ENCODE measurements at regions not wholly inside any gene's neighbourhood (a gene's known extent, or its start where the extent isn't known, plus 50 kb on each side); places are given as distances from the start of the nearest gene placed in this dataset.

DNA sequence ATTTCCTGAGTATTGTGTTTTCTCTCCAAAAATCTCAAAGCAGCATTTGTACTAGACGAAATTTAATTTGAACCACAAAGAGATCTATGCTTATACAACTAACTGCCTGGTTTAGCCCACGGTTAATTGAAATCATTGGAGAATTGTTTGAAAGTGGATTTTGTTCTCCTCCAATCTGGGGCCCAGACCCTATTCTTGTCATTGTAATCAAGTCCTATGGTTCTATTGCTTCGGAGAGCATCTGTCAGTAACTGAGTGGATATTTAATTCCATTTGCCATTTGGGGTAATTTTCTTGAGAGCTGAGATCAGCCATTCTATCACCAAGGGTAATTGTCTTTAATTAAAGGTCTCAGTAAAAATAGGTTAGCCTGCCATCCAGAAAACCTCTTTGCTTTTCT, 117.0 kb upstream of the KCNG1 start:
- no peak overlapping the region for H3K27ac ChIP-seq (ENCODE audit: insufficient read depth, low read length)
- no peak for DNase-seq (ENCODE audit: low read depth in 2 of 2)
- no peak overlapping the region for H2AFZ ChIP-seq (ENCODE audit: low read length)
- no peaks in the 10 kb centered on the region for H3K4me1 ChIP-seq (ENCODE audit: control insufficient read depth, extremely low read depth, insufficient read depth, low read length)
- H3K4me2 ChIP-seq (ENCODE audit: extremely low read depth, insufficient read depth, low read length): no peak overlapping the region
- H3K4me3 ChIP-seq (replicated peaks in 1 of 4; ENCODE audit: control extremely low read depth in 1 of 4, insufficient read depth in 1 of 4, low read depth in 3 of 4, low read length in 4 of 4): no peak overlapping the region
- TF ChIP-seq EZH2 (IDR thresholded peaks at IDR 0.05; ENCODE audit: low read length, missing control alignments) (no peak), CTCF (conservative IDR thresholded peaks at IDR 0.05 in 1 of 2, IDR thresholded peaks at IDR 0.05 in 1 of 2; ENCODE audit: low read depth in 1 of 2, low read length in 2 of 2) (no peak)
- H3K27me3 ChIP-seq (ENCODE audit: control insufficient read depth, insufficient read depth, low read length): peaks cover 3% of the 10 kb centered on the region
- no peaks in the 10 kb centered on the region for H4K20me1 ChIP-seq (ENCODE audit: control insufficient read depth, extremely low read depth, insufficient read depth, low read length)
- no peak overlapping the region for H3K9ac ChIP-seq (ENCODE audit: insufficient read depth, low read length)
- no peaks in the 10 kb centered on the region for H3K79me2 ChIP-seq (ENCODE audit: control insufficient read depth, insufficient read depth, low read length)
- H3K36me3 ChIP-seq (ENCODE audit: control insufficient read depth, insufficient read depth, low read length): no peaks in the 10 kb centered on the region
- no peaks in the 10 kb centered on the region for H3K9me3 ChIP-seq (ENCODE audit: control insufficient read depth, insufficient read depth, low read depth, low read length)

- H3K27ac ChIP-seq (ENCODE audit: insufficient read depth, low read length): no peak overlapping the region
- no peaks in the 10 kb centered on the region for H3K27me3 ChIP-seq (ENCODE audit: control insufficient read depth, insufficient read depth, low read length)
- H3K9ac ChIP-seq (ENCODE audit: insufficient read depth, low read length): no peak overlapping the region
- no peak overlapping the region for H3K4me2 ChIP-seq (ENCODE audit: extremely low read depth, insufficient read depth, low read length)
- DNase-seq (ENCODE audit: low read depth in 2 of 2): no peak
- no peaks in the 10 kb centered on the region for H3K79me2 ChIP-seq (ENCODE audit: control insufficient read depth, insufficient read depth, low read length)
- H2AFZ ChIP-seq (ENCODE audit: low read length): no peak overlapping the region
- no peaks in the 10 kb centered on the region for H3K36me3 ChIP-seq (ENCODE audit: control insufficient read depth, insufficient read depth, low read length)
- H3K9me3 ChIP-seq (ENCODE audit: control insufficient read depth, insufficient read depth, low read depth, low read length): no peaks in the 10 kb centered on the region
- no peaks in the 10 kb centered on the region for H3K4me1 ChIP-seq (ENCODE audit: control insufficient read depth, extremely low read depth, insufficient read depth, low read length)
- no peaks in the 10 kb centered on the region for H4K20me1 ChIP-seq (ENCODE audit: control insufficient read depth, extremely low read depth, insufficient read depth, low read length)
- H3K4me3 ChIP-seq (replicated peaks in 1 of 4; ENCODE audit: control extremely low read depth in 1 of 4, insufficient read depth in 1 of 4, low read depth in 3 of 4, low read length in 4 of 4): no peak overlapping the region
- TF ChIP-seq EZH2 (IDR thresholded peaks at IDR 0.05; ENCODE audit: low read length, missing control alignments) (no peak), CTCF (conservative IDR thresholded peaks at IDR 0.05 in 1 of 2, IDR thresholded peaks at IDR 0.05 in 1 of 2; ENCODE audit: low read depth in 1 of 2, low read length in 2 of 2) (no peak)
Observed at GRCh38 chr20:51138576-51138975, 115.7 kb upstream of the KCNG1 start.

DNA sequence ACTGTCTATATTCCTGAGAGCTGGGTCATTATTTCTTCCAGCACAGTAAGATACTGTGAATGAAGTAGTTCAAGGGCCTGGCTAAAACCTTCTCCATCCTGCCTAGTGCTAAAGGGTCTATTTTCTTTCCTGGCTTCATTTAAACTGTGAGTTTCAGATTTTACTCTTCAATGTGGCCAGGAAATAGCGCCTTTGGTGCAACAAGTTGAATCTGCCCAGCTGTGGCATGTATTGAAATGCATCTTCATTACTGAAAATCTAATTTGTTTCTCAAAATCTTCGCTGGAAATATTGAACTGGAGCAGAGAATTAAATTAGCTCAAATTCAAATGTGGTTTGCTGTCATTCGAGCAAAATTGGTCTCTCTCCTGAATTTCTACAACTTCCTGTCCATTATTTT, 114.6 kb upstream of the KCNG1 start:
- no peaks in the 10 kb centered on the region for H4K20me1 ChIP-seq (ENCODE audit: control insufficient read depth, extremely low read depth, insufficient read depth, low read length)
- no peak overlapping the region for H3K27ac ChIP-seq (ENCODE audit: insufficient read depth, low read length)
- no peaks in the 10 kb centered on the region for H3K4me1 ChIP-seq (ENCODE audit: control insufficient read depth, extremely low read depth, insufficient read depth, low read length)
- no peak overlapping the region for H3K4me2 ChIP-seq (ENCODE audit: extremely low read depth, insufficient read depth, low read length)
- no peaks in the 10 kb centered on the region for H3K27me3 ChIP-seq (ENCODE audit: control insufficient read depth, insufficient read depth, low read length)
- no peak overlapping the region for H2AFZ ChIP-seq (ENCODE audit: low read length)
- no peaks in the 10 kb centered on the region for H3K9me3 ChIP-seq (ENCODE audit: control insufficient read depth, insufficient read depth, low read depth, low read length)
- no peak for DNase-seq (ENCODE audit: low read depth in 2 of 2)
- H3K36me3 ChIP-seq (ENCODE audit: control insufficient read depth, insufficient read depth, low read length): no peaks in the 10 kb centered on the region
- H3K4me3 ChIP-seq (replicated peaks in 1 of 4; ENCODE audit: control extremely low read depth in 1 of 4, insufficient read depth in 1 of 4, low read depth in 3 of 4, low read length in 4 of 4): no peak overlapping the region
- no peak overlapping the region for H3K9ac ChIP-seq (ENCODE audit: insufficient read depth, low read length)
- TF ChIP-seq EZH2 (IDR thresholded peaks at IDR 0.05; ENCODE audit: low read length, missing control alignments) (no peak), CTCF (conservative IDR thresholded peaks at IDR 0.05 in 1 of 2, IDR thresholded peaks at IDR 0.05 in 1 of 2; ENCODE audit: low read depth in 1 of 2, low read length in 2 of 2) (no peak)
- H3K79me2 ChIP-seq (ENCODE audit: control insufficient read depth, insufficient read depth, low read length): no peaks in the 10 kb centered on the region

Data from fibroblast of lung (primary cell).